ENCODE measurements at regions not wholly inside any gene's neighbourhood (a gene's known extent, or its start where the extent isn't known, plus 50 kb on each side); places are given as distances from the start of the nearest gene placed in this dataset.

DNA sequence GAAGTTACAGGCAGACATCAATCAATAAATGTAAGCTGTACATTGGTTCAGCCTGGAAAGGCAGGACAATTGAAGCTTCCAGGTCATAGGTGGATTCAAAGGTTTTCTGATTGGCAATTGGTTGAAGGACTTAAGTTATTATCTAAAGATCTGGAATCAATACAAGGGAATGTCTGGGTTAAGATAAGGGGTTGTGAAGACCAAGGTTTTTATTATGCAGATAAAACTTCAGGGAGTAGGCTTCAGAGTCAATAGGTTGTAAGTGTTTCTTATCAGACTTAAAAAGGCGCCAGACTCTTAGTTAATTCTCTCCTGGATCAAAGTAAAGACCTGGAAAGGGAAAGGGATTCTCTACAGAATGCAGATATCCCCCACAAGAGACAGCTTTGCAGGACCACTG is 935.4 kb downstream of the TBC1D22A start:
- TF ChIP-seq, protein P1, sequence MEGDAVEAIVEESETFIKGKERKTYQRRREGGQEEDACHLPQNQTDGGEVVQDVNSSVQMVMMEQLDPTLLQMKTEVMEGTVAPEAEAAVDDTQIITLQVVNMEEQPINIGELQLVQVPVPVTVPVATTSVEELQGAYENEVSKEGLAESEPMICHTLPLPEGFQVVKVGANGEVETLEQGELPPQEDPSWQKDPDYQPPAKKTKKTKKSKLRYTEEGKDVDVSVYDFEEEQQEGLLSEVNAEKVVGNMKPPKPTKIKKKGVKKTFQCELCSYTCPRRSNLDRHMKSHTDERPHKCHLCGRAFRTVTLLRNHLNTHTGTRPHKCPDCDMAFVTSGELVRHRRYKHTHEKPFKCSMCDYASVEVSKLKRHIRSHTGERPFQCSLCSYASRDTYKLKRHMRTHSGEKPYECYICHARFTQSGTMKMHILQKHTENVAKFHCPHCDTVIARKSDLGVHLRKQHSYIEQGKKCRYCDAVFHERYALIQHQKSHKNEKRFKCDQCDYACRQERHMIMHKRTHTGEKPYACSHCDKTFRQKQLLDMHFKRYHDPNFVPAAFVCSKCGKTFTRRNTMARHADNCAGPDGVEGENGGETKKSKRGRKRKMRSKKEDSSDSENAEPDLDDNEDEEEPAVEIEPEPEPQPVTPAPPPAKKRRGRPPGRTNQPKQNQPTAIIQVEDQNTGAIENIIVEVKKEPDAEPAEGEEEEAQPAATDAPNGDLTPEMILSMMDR (IDR thresholded peaks at IDR 0.05): no peak
- TF ChIP-seq POLR2A (IDR thresholded peaks at IDR 0.05): no peak
- H3K27me3 ChIP-seq: peaks cover 0 to 6% (median 0%) of the 10 kb centered on the region in 9 donors
- H3K36me3 ChIP-seq: no peaks in the 10 kb centered on the region
- no peak for DNase-seq
- ATAC-seq: no peak
- H3K4me1 ChIP-seq: no peaks in the 10 kb centered on the region
- no peak overlapping the region for H3K4me3 ChIP-seq
- WGBS, 4 donors: 12 to 39% (median 29%) methylated on average over 1 of the region's 1 CpG
- H3K27ac ChIP-seq: no peak overlapping the region
- H3K9me3 ChIP-seq: peaks cover 0 to 3% (median 0%) of the 10 kb centered on the region in 12 donors
- intact Hi-C loops (cut with DNase I): no loop called here

DNA sequence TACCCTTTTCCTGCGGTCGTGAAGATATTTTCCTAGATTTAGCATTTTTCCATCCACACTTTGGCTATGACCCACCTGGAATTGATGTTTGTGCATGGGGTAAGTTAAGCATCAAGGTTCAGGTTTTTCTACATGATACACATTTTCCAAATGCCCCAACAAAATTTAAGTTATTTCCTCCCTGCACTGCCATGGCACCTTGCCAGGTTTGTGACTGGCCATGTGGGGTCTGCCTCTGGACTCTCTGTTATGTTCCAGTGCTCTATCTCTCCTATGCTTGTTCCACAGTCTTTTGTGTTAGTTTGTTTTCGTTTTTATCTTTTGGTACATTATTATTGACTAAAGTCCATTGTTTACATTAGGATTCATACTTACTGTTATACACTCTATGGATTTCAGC is 934.3 kb downstream of the TBC1D22A start:
- Histone ChIP-seq H3K9me3 (peaks cover 0 to 3% (median 0%) of the 10 kb centered on the region in 12 donors), H3K27me3 (peaks cover 0 to 6% (median 0%) of the 10 kb centered on the region in 9 donors), H3K4me3 (no peak overlapping the region), H3K4me1 (no peaks in the 10 kb centered on the region), H3K36me3 (no peaks in the 10 kb centered on the region), H3K27ac (no peak overlapping the region)
- WGBS, 4 donors: 62 to 66% (median 64%) methylated on average over 3 of the region's 3 CpGs
- TF ChIP-seq POLR2A (IDR thresholded peaks at IDR 0.05): no peak
- TF ChIP-seq, protein P1 (IDR thresholded peaks at IDR 0.05): no peak
- DNase-seq: no peak
- ATAC-seq: no peak
- intact Hi-C loops (cut with DNase I): no loop called here

DNA sequence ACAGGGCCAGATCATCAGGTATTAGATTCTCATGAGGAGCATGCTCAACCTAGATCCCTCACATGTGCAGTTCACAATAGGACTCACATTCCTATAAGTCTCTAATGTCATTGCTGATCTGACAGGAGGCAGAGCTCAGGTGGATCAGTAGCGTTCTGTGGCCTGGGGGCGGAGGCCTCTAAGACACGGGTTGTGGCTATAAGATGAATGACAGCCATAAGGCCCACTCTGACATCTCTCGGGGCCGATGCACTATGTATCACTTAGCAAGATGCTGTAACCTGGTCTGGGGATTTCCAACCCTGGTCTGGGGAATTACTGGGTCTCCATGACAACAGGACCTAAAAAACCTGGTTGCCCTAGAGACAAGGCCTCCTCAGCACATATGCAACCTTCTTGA is 932.7 kb downstream of the TBC1D22A start:
- intact Hi-C loops (cut with DNase I): no loop called here
- TF ChIP-seq, protein P1 (IDR thresholded peaks at IDR 0.05): no peak
- no peak for TF ChIP-seq POLR2A (IDR thresholded peaks at IDR 0.05)
- Histone ChIP-seq H3K27ac (no peak overlapping the region), H3K9me3 (no peaks in the 10 kb centered on the region), H3K4me3 (no peak overlapping the region), H3K27me3 (peaks cover 0 to 6% (median 0%) of the 10 kb centered on the region in 9 donors), H3K4me1 (no peaks in the 10 kb centered on the region), H3K36me3 (no peaks in the 10 kb centered on the region)
- ATAC-seq (no peak), DNase-seq (no peak)
- WGBS, 4 donors: 87 to 93% (median 89%) methylated on average over 3 to 5 of the region's 5 CpGs

DNA sequence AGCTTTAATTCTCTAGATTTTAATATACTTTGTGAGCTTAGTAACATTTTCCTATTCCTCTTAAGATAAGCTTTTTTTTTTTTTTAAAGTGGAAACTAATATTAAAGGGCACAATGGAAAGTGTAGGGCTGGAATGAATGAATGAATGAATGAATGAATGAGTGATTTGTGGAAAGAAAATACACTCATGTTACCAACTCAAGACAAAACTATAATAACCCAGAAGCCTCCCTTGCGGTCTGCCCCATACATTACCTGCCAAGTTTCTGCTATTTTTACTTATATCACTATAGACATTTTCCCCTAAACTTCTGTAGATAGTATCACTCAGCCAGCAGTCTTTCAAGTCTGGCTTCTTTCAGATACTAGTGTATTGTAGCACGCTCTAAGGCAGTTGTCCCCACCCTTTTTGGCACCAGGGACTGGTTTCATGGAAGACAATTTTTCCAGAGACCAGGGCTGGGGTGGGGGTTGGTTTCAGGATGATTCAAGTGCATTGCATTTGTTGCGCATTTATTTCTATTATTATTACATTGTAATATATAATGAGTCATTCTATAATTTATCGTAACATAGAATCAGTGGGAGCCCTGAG is 932.2 kb downstream of the TBC1D22A start:
- Histone ChIP-seq H3K27me3 (peaks cover 0 to 6% (median 0%) of the 10 kb centered on the region in 9 donors), H3K36me3 (no peaks in the 10 kb centered on the region), H3K4me3 (no peak overlapping the region), H3K9me3 (no peaks in the 10 kb centered on the region), H3K27ac (no peak overlapping the region), H3K4me1 (no peaks in the 10 kb centered on the region)
- intact Hi-C loops (cut with DNase I): no loop called here
- no peak for DNase-seq
- TF ChIP-seq POLR2A (IDR thresholded peaks at IDR 0.05): no peak
- TF ChIP-seq, protein P1 (IDR thresholded peaks at IDR 0.05): no peak
- no peak for ATAC-seq
- 62 to 73% (median 62%) methylated on average over 4 of the region's 4 CpGs for WGBS, 4 donors

Measured in heart left ventricle (tissue), 16 donors.